Calu3 (cell line): ENCODE measurements at regions not wholly inside any gene's neighbourhood (a gene's known extent, or its start where the extent isn't known, plus 50 kb on each side); places are given as distances from the start of the nearest gene placed in this dataset.

Experiments
- BruUV-seq: library from RNA; stranded (reverse); fragments of 400-500 nt; replicated peaks from 2 replicates; lab custom pipeline; 2021; lab: Mats Ljungman, UMichigan
- CTCF ChIA-PET: fragments of 300-600 bp; sonication (Branson Sonifier 250); formaldehyde crosslinking; loops from one replicate; lab custom pipeline; 2022; ENCODE audit warnings: antibody characterized with exemption; lab: Charles Lee
- DNase-seq: peaks from one replicate; pipeline ENCODE4 v3.0.0; 2022
- H3K27ac Mint-ChIP-seq: one replicate; pipeline ENCODE4 v1.8.0; 2022; ENCODE audit warnings: mixed read lengths; ENCODE audit not compliant: unreplicated experiment
- H3K27me3 Mint-ChIP-seq: one replicate; pipeline ENCODE4 v1.8.0; 2022; ENCODE audit warnings: mixed read lengths; ENCODE audit not compliant: unreplicated experiment
- H3K36me3 Mint-ChIP-seq: one replicate; pipeline ENCODE4 v1.8.0; 2022; ENCODE audit warnings: mild to moderate bottlenecking, moderate library complexity, mixed read lengths; ENCODE audit not compliant: insufficient read depth, unreplicated experiment
- H3K4me1 Mint-ChIP-seq: one replicate; pipeline ENCODE4 v1.8.0; 2022; ENCODE audit warnings: mild to moderate bottlenecking, low read depth, mixed read lengths; ENCODE audit not compliant: unreplicated experiment
- H3K4me3 Mint-ChIP-seq: one replicate; pipeline ENCODE4 v1.8.0; 2022; ENCODE audit warnings: mild to moderate bottlenecking, low read depth, moderate library complexity, mixed read lengths; ENCODE audit not compliant: unreplicated experiment
- H3K9me3 Mint-ChIP-seq: one replicate; pipeline ENCODE4 v1.8.0; 2022; ENCODE audit warnings: low read depth, mixed read lengths; ENCODE audit not compliant: unreplicated experiment
- intact Hi-C: fragments of 100-400 bp; cut with micrococcal nuclease; formaldehyde crosslinking; loops from one replicate; pipeline ENCODE4 v1.10.0; 2022; ENCODE audit not compliant: unreplicated experiment
- TF ChIP-seq, protein P1 (sequence below): fragments of 200-600 bp; IDR thresholded peaks from one replicate; pipeline ENCODE4 v1.8.0; 2022; ENCODE audit warnings: antibody characterized with exemption; ENCODE audit not compliant: unreplicated experiment

- no peaks in the 10 kb centered on the region for H3K27me3 Mint-ChIP-seq
- BruUV-seq: no TSS peak
- intact Hi-C loops: no loop called here
- TF ChIP-seq, protein P1, sequence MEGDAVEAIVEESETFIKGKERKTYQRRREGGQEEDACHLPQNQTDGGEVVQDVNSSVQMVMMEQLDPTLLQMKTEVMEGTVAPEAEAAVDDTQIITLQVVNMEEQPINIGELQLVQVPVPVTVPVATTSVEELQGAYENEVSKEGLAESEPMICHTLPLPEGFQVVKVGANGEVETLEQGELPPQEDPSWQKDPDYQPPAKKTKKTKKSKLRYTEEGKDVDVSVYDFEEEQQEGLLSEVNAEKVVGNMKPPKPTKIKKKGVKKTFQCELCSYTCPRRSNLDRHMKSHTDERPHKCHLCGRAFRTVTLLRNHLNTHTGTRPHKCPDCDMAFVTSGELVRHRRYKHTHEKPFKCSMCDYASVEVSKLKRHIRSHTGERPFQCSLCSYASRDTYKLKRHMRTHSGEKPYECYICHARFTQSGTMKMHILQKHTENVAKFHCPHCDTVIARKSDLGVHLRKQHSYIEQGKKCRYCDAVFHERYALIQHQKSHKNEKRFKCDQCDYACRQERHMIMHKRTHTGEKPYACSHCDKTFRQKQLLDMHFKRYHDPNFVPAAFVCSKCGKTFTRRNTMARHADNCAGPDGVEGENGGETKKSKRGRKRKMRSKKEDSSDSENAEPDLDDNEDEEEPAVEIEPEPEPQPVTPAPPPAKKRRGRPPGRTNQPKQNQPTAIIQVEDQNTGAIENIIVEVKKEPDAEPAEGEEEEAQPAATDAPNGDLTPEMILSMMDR: no peak
- H3K9me3 Mint-ChIP-seq: no peaks in the 10 kb centered on the region
- H3K36me3 Mint-ChIP-seq: no peaks in the 10 kb centered on the region
- H3K4me1 Mint-ChIP-seq: no peaks in the 10 kb centered on the region
- CTCF ChIA-PET: no interaction called here
- DNase-seq: no peak
- H3K27ac Mint-ChIP-seq: no peak overlapping the region
- H3K4me3 Mint-ChIP-seq: no peak overlapping the region
Observed at GRCh38 chr6:49088631-49089030, 374.4 kb downstream of the MMUT start.

- DNase-seq: no peak
- no peak overlapping the region for H3K27ac Mint-ChIP-seq
- no peaks in the 10 kb centered on the region for H3K27me3 Mint-ChIP-seq
- no peaks in the 10 kb centered on the region for H3K36me3 Mint-ChIP-seq
- no peaks in the 10 kb centered on the region for H3K4me1 Mint-ChIP-seq
- TF ChIP-seq, protein P1: no peak
- no peaks in the 10 kb centered on the region for H3K9me3 Mint-ChIP-seq
- BruUV-seq: no TSS peak
- no peak overlapping the region for H3K4me3 Mint-ChIP-seq
- intact Hi-C loops: no loop called here
- CTCF ChIA-PET: no interaction called here
Observed at GRCh38 chr6:49087369-49087768, 375.7 kb downstream of the MMUT start.

DNA sequence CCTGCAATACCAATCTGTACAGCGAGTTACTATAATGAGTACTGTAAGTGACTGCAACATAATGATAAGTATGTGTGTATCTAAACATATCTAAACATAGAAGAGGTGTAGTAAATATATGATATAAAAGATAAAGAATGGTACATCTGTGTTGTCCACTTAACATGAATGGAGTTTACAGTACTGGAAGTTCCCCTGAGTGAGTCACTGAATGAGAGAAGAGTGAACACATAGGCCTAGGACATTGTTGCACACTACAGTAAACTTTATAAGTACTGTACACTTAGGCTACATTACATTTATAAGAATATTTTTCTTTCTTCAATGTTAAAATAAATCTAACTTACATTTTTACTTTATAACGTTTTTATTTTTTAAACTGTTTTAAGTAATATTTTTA lies 380.4 kb downstream of the MMUT start:
- TF ChIP-seq, protein P1: no peak
- H3K27ac Mint-ChIP-seq: no peak overlapping the region
- H3K4me3 Mint-ChIP-seq: no peak overlapping the region
- BruUV-seq: no TSS peak
- CTCF ChIA-PET: no interaction called here
- H3K27me3 Mint-ChIP-seq: no peaks in the 10 kb centered on the region
- no peaks in the 10 kb centered on the region for H3K9me3 Mint-ChIP-seq
- H3K4me1 Mint-ChIP-seq: no peaks in the 10 kb centered on the region
- H3K36me3 Mint-ChIP-seq: no peaks in the 10 kb centered on the region
- DNase-seq: no peak
- intact Hi-C loops: no loop called here

- no peak overlapping the region for H3K27ac Mint-ChIP-seq
- no peak for DNase-seq
- intact Hi-C loops: no loop called here
- TF ChIP-seq, protein P1: no peak
- no peaks in the 10 kb centered on the region for H3K9me3 Mint-ChIP-seq
- no peaks in the 10 kb centered on the region for H3K4me1 Mint-ChIP-seq
- CTCF ChIA-PET: interaction anchor here (0.7 kb wide), 1 partner anchor 450 kb away, joined by 3 read pairs; no protein-coding TSS in a partner anchor
- no peaks in the 10 kb centered on the region for H3K27me3 Mint-ChIP-seq
- no peaks in the 10 kb centered on the region for H3K36me3 Mint-ChIP-seq
- BruUV-seq: no TSS peak
- H3K4me3 Mint-ChIP-seq: no peak overlapping the region
Observed at GRCh38 chr6:49072885-49073620, 390.0 kb downstream of the MMUT start.
